Sigmoid colon (tissue), 4 donors: ENCODE measurements at regions not wholly inside any gene's neighbourhood (a gene's known extent, or its start where the extent isn't known, plus 50 kb on each side); places are given as distances from the start of the nearest gene placed in this dataset.

Source experiments
- POLR2A ChIP-seq, 2 donors: fragments of 450-650 bp; IDR thresholded peaks; one replicate each; pipeline ENCODE4 v1.6.1; 2016; ENCODE audit warnings: antibody characterized with exemption in 2 of 2, mild to moderate bottlenecking in 2 of 2, moderate library complexity in 2 of 2
- POLR2AphosphoS5 ChIP-seq, 4 donors: sonication (generic); formaldehyde crosslinking; IDR thresholded peaks; one replicate each; pipeline ENCODE4 v1.6.1; 2017; ENCODE audit warnings: antibody characterized with exemption in 4 of 4
- TF ChIP-seq, protein P1 (sequence below), 4 experiments: fragments of 450-650 bp in 3 of 4; fragments of 200-600 bp in 1 of 4; IDR thresholded peaks; one replicate each; pipeline ENCODE4 v1.5.1; 2016 to 2019; ENCODE audit warnings: antibody characterized with exemption in 4 of 4, mild to moderate bottlenecking in 3 of 4, moderate library complexity in 2 of 4

DNA sequence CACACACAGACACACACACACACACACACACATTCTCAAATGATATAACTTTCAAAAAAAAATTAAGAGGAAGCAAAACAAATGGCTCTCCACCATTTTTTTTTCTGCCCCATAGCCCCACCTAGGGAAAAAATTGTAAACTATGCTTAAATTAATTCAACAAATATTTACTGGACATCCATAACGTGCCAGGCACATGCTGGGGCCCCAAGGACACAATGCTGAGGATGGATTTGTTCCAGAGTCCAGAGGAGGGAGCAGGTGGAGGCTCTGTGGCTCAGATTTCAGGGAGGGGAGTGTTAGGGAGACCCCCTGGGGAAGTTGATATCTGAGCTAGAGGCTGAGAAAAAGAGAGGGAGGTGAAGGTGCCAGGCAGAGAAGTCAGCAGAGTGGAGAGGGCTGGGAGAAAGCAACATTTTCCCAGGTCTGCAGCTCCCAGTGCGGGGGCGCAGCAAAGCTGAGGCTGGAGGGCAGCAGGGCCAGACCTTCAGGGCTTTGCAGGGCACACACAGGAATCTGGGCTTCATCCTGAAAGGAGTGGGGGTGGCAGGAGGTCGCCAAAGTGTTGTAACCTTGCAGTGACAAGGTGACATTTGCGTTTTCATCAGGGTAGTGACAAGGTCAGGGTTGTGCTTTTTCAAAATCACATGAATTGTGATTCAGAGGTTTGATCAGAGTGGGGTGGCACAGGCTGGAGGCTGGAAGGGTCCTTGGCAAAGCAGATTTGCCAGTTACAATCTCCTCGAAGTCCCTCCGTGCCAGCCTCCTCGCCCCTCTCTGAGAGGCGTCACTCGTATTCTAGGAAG is 261.6 kb downstream of the WDR11 start:
- TF ChIP-seq, protein P1, sequence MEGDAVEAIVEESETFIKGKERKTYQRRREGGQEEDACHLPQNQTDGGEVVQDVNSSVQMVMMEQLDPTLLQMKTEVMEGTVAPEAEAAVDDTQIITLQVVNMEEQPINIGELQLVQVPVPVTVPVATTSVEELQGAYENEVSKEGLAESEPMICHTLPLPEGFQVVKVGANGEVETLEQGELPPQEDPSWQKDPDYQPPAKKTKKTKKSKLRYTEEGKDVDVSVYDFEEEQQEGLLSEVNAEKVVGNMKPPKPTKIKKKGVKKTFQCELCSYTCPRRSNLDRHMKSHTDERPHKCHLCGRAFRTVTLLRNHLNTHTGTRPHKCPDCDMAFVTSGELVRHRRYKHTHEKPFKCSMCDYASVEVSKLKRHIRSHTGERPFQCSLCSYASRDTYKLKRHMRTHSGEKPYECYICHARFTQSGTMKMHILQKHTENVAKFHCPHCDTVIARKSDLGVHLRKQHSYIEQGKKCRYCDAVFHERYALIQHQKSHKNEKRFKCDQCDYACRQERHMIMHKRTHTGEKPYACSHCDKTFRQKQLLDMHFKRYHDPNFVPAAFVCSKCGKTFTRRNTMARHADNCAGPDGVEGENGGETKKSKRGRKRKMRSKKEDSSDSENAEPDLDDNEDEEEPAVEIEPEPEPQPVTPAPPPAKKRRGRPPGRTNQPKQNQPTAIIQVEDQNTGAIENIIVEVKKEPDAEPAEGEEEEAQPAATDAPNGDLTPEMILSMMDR (IDR thresholded peaks at IDR 0.05) = no peak
- TF ChIP-seq POLR2A (IDR thresholded peaks at IDR 0.05) (no peak), POLR2AphosphoS5 (IDR thresholded peaks at IDR 0.05) (no peak)
